Brain microvascular endothelial cell (primary cell): ENCODE measurements at regions not wholly inside any gene's neighbourhood (a gene's known extent, or its start where the extent isn't known, plus 50 kb on each side); places are given as distances from the start of the nearest gene placed in this dataset.

Source experiments
- DNase-seq: peaks from one replicate; pipeline ENCODE4 v3.0.0-alpha.2; 2020
- H3K27ac ChIP-seq: fragments of 250-450 bp; sonication (Bioruptor Pico); 2 replicates; pipeline ENCODE4 v1.5.1; 2020; ENCODE audit warnings: mild to moderate bottlenecking, moderate library complexity
- H3K27me3 ChIP-seq: fragments of 250-450 bp; sonication (Bioruptor Pico); replicated peaks from 2 replicates; pipeline ENCODE4 v1.5.1; 2020; ENCODE audit warnings: mild to moderate bottlenecking
- H3K36me3 ChIP-seq: fragments of 250-450 bp; sonication (Bioruptor Pico); replicated peaks from 2 replicates; pipeline ENCODE4 v1.5.1; 2020; ENCODE audit warnings: mild to moderate bottlenecking
- H3K4me3 ChIP-seq: 2 replicates; pipeline ENCODE4 v1.5.1; 2011; ENCODE audit warnings: low read depth, mild to moderate bottlenecking, control low read depth, low read length, moderate library complexity
- in situ Hi-C: cut with HindIII; loops from 2 replicates; pipeline ENCODE4 v1.10.0; 2017; ENCODE audit warnings: low sequenced_read_pairs, low pct_ligation_motif_present
- TF ChIP-seq, protein P1 (sequence below): IDR thresholded peaks from 2 replicates; pipeline ENCODE4 v1.5.1; 2011; ENCODE audit warnings: low read depth, mild to moderate bottlenecking, moderate library complexity, low read length, control low read depth, inconsistent platforms; ENCODE audit errors: missing control alignments

- Histone ChIP-seq H3K4me3 (no peak overlapping the region), H3K36me3 (no peaks in the 10 kb centered on the region), H3K27me3 (no peaks in the 10 kb centered on the region), H3K27ac (no peak overlapping the region)
- TF ChIP-seq, protein P1, sequence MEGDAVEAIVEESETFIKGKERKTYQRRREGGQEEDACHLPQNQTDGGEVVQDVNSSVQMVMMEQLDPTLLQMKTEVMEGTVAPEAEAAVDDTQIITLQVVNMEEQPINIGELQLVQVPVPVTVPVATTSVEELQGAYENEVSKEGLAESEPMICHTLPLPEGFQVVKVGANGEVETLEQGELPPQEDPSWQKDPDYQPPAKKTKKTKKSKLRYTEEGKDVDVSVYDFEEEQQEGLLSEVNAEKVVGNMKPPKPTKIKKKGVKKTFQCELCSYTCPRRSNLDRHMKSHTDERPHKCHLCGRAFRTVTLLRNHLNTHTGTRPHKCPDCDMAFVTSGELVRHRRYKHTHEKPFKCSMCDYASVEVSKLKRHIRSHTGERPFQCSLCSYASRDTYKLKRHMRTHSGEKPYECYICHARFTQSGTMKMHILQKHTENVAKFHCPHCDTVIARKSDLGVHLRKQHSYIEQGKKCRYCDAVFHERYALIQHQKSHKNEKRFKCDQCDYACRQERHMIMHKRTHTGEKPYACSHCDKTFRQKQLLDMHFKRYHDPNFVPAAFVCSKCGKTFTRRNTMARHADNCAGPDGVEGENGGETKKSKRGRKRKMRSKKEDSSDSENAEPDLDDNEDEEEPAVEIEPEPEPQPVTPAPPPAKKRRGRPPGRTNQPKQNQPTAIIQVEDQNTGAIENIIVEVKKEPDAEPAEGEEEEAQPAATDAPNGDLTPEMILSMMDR: no peak
- DNase-seq: no peak
- in situ Hi-C loops: no loop called here
These were observed 70.7 kb upstream of the DAB1 start for GRCh38 chr1:57494530-57495079.

- Histone ChIP-seq H3K27ac (no peak overlapping the region), H3K27me3 (no peaks in the 10 kb centered on the region), H3K36me3 (no peaks in the 10 kb centered on the region), H3K4me3 (no peak overlapping the region)
- TF ChIP-seq, protein P1: no peak
- in situ Hi-C loops: no loop called here
- no peak for DNase-seq
These were observed 68.8 kb upstream of the DAB1 start for GRCh38 chr1:57492586-57493226.

- in situ Hi-C loops: no loop called here
- Histone ChIP-seq H3K27me3 (no peaks in the 10 kb centered on the region), H3K4me3 (no peak overlapping the region), H3K36me3 (no peaks in the 10 kb centered on the region), H3K27ac (peak overlapping the region; percentile 47)
- DNase-seq: peak; percentile 43
- TF ChIP-seq, protein P1: no peak
These were observed 65.6 kb upstream of the DAB1 start for GRCh38 chr1:57489358-57490036.

DNA sequence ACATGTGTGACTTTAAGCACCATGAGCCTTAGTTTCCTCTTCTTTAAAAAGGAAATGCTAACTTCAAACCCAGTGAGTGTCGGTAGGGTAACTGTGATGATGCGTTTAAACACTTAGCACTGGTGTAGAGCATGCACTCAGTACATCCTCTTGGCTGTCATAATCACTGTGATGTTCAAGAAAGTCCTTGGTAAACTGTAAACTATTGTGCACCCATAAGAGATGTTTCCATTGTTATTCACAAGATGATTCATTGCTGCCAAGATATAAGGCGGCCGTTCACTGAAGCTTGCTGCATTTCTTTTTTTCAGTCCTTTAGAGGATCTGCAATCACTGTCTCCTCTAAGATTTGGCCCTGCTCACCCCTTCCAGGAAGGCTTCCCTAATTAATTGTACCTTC is 61.8 kb upstream of the DAB1 start:
- TF ChIP-seq, protein P1: no peak
- Histone ChIP-seq H3K27me3 (no peaks in the 10 kb centered on the region), H3K36me3 (no peaks in the 10 kb centered on the region), H3K4me3 (no peak overlapping the region), H3K27ac (no peak overlapping the region)
- in situ Hi-C loops: no loop called here
- DNase-seq: peak; percentile 72

DNA sequence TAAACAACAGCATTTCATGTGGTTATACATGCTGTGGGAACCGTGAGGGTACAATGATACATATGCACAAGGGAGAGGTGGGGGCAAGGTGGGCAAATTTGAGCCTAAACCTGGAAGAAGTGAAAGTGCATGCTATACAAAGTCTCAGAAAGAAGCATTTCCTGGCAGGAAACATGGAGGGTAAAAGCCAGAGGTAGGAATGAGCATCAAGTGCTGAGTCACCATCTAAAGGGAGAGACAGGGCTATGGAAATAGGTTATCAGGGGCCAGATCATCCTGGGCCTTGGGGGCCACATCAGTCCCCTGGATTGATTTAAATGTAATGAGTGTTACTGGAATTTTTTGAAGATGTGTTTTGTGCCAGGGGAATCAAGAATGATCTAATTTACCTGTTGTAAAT is 60.1 kb upstream of the DAB1 start:
- TF ChIP-seq, protein P1: no peak

More for the DNA sequence above, 60.1 kb upstream of the DAB1 start:
- Histone ChIP-seq H3K27me3 (no peaks in the 10 kb centered on the region), H3K36me3 (no peaks in the 10 kb centered on the region), H3K27ac (no peak overlapping the region), H3K4me3 (no peak overlapping the region)
- no peak for DNase-seq
- in situ Hi-C loops: no loop called here
